GM10248 (cell line): ENCODE measurements at regions not wholly inside any gene's neighbourhood (a gene's known extent, or its start where the extent isn't known, plus 50 kb on each side); places are given as distances from the start of the nearest gene placed in this dataset.

Experiments
- CTCF ChIA-PET: fragments of 300-600 bp; sonication (Branson Sonifier 250); formaldehyde crosslinking; extraction: SDS; loops from one replicate; lab custom pipeline; 2021; ENCODE audit warnings: antibody characterized with exemption; lab: Yijun Ruan, JAX
- POLR2A ChIA-PET: fragments of 350-650 bp; sonication (Branson Sonifier 250); formaldehyde crosslinking; extraction: SDS; loops from one replicate; lab custom pipeline; 2020; ENCODE audit warnings: antibody characterized with exemption; lab: Yijun Ruan, JAX
- DNase-seq: peaks from one replicate; pipeline ENCODE4 v3.0.0; 2012; ENCODE audit errors: extremely low spot score
- CTCF ChIP-seq: IDR thresholded peaks from 2 replicates; pipeline ENCODE4 v1.5.1; 2012; ENCODE audit warnings: mild to moderate bottlenecking, low read depth; ENCODE audit errors: extremely low read depth, missing control alignments, control extremely low read depth

DNA sequence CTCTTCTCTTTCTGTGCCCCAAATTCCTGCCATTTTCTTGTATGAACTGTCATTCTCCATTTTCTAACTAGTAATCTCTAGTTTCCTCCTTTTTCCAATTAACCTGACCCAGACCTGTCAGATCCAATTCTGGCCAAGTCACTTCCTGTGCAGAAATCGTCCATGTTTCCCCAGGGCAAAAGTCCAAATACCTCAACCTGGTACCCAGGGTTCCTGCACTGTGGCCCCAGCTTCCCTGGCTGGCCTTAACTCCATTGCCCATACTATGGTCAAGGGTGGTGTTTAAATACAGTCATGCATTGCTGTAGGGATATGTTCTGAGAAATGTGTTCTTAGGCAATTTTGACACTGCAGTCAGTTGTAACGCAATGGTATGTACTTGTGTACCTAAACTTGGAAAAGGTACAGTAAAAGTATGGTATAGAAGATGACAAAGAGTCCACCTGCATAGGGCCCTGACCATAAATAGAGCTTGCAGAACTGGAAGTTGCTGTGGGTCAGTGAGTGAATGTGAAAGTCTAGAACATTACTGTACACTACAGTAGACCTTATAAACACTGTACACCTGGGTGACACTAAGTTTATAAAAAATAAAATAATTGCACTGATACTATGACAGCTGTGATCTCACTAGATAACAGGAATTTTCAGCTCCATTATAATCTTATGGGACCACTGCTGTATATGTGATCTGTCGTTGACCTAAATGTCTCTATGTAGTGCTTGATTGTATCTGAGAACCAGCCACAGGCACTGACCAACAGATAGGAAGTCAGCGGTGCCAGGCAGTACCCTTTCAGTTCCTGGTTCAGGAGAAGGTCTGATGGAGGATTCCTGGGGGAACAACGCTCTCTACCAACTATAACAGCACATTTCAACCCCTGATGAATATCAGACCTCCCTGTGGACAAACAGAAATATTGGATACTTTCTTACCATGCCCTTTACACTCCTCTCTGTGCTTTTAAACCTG lies 336.1 kb upstream of the PROK2 start:
- no peak for TF ChIP-seq CTCF
- CTCF ChIA-PET: interaction anchor here (1.2 to 6.0 kb wide), 4 partner anchors 8 to 191 kb away, joined by 3 to 54 read pairs (median 4); no protein-coding TSS in a partner anchor
- DNase-seq: no peak
- POLR2A ChIA-PET: no interaction called here

DNA sequence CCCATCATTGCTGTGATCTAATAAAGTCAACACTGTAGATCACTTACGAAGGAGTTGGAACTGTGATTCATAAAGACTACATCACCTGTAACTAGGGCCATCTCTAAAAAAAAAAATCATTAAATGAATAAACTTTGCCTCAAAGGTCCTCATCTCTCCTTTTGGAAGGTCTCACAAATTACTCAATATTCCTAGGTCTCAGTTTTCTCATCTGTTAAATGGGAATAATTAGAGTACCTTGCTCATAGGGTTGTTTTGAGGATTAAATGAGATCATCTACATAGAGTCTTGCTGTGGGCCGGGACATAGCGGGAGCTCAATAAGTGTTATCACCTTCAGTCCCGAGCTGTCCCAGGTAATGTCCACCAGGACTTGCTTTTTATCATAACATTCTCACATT lies 335.1 kb upstream of the PROK2 start:
- TF ChIP-seq CTCF: no peak
- ChIA-PET CTCF (interaction anchor here (1.4 to 6.0 kb wide), 4 partner anchors 9 to 702 kb away, joined by 3 to 54 read pairs (median 4); no protein-coding TSS in a partner anchor), POLR2A (no interaction called here)
- no peak for DNase-seq

DNA sequence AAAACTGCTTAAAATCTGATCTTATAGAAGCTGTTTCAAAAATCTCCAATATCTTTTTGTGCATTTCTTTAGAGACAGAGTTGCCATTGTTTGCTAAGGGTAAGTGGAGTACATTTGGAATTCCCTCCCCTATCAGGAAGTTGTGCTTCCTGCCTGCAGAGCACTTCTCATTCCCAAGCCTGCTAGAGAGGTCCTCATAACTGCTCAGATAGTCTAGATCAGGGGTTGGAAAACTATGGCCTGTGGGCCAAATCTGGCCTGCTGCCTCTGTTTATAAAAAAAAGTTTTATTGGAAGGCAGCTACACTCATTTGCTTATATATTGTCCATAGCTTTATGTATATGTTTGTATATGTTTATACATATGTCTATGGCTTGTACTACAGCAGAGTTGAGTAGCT lies 333.7 kb upstream of the PROK2 start:
- ChIA-PET POLR2A (no interaction called here), CTCF (interaction anchor here (1.4 to 6.0 kb wide), 3 partner anchors 10 to 188 kb away, joined by 6 to 54 read pairs (median 6); no protein-coding TSS in a partner anchor)
- TF ChIP-seq CTCF: no peak
- DNase-seq: no peak

DNA sequence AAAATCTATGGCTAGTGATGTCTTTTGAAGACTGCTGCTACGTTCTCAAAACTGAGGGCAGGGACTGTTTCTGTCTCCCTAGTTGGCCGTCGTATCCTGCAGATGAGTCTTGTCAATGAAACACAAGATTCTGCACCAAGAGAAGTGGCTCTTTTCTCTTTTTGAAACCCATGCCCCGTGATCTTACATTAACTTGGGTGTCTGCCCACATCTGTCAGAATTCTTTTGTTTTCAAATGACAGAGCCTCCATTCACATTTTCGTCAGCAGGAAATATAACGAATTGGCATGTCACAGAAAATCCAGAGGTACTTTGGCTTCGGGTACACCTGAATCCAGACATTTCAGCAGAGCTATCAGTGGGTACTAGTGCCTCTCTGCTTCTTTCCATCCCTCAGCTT lies 331.3 kb upstream of the PROK2 start:
- POLR2A ChIA-PET: no interaction called here
- DNase-seq: no peak
- CTCF ChIA-PET: interaction anchor here (1.1 to 1.7 kb wide), 2 partner anchors 10 to 12 kb away, joined by 4 read pairs; no protein-coding TSS in a partner anchor
- TF ChIP-seq CTCF: no peak

GRCh38 chr3:72115307-72115706 lies 330.4 kb upstream of the PROK2 start:
- no peak for DNase-seq
- no peak for TF ChIP-seq CTCF
- ChIA-PET POLR2A (no interaction called here), CTCF (interaction anchor here (1.1 to 1.7 kb wide), 3 partner anchors 9 to 11 kb away, joined by 4 to 6 read pairs (median 4); no protein-coding TSS in a partner anchor)

- TF ChIP-seq CTCF: no peak
- ChIA-PET POLR2A (no interaction called here), CTCF (interaction anchor here (1.5 to 1.7 kb wide), 2 partner anchors 11 to 12 kb away, joined by 4 to 6 read pairs; no protein-coding TSS in a partner anchor)
- DNase-seq: no peak
Observed at GRCh38 chr3:72114773-72115172, 329.8 kb upstream of the PROK2 start.
